Activated CD8-positive, alpha-beta T cell treated with anti-CD3 and anti-CD28 coated beads for 36 hours (primary cell): ENCODE measurements at regions not wholly inside any gene's neighbourhood (a gene's known extent, or its start where the extent isn't known, plus 50 kb on each side); places are given as distances from the start of the nearest gene placed in this dataset.

Source experiments
- ATAC-seq: fragments of 200-7000 bp; cut with Tn5 transposase; one replicate; pipeline ENCODE4 v1.10.0; 2021; ENCODE audit warnings: mild to moderate bottlenecking, moderate library complexity
- CTCF ChIA-PET: fragments of 350-600 bp; sonication (Branson Sonifier 250); formaldehyde crosslinking; loops from one replicate; lab custom pipeline; 2021; ENCODE audit warnings: antibody characterized with exemption; lab: Charles Lee
- POLR2A ChIA-PET: fragments of 350-600 bp; sonication (Branson Sonifier 250); formaldehyde crosslinking; loops from one replicate; lab custom pipeline; 2021; ENCODE audit warnings: antibody characterized with exemption; lab: Charles Lee
- DNase-seq: peaks from one replicate; pipeline ENCODE4 v3.0.0-alpha.2; 2020
- H3K27ac Mint-ChIP-seq: one replicate; pipeline ENCODE4 v1.8.0; 2021; ENCODE audit warnings: mild to moderate bottlenecking, mixed read lengths
- H3K27me3 Mint-ChIP-seq: one replicate; pipeline ENCODE4 v1.8.0; 2021; ENCODE audit warnings: mixed read lengths
- H3K36me3 Mint-ChIP-seq: one replicate; pipeline ENCODE4 v1.8.0; 2021; ENCODE audit warnings: low read depth, mixed read lengths
- H3K4me1 Mint-ChIP-seq: one replicate; pipeline ENCODE4 v1.8.0; 2021; ENCODE audit warnings: low read depth, mixed read lengths
- H3K4me3 Mint-ChIP-seq: one replicate; pipeline ENCODE4 v1.8.0; 2021; ENCODE audit warnings: mild to moderate bottlenecking, moderate library complexity, mixed read lengths
- H3K9me3 Mint-ChIP-seq: one replicate; pipeline ENCODE4 v1.8.0; 2021; ENCODE audit warnings: mixed read lengths
- intact Hi-C: fragments of 100-400 bp; cut with micrococcal nuclease; formaldehyde crosslinking; loops from one replicate; pipeline ENCODE4 v1.10.0; 2022
- TF ChIP-seq, protein P1 (sequence below): fragments of 200-600 bp; IDR thresholded peaks from one replicate; pipeline ENCODE4 v1.8.0; 2022; ENCODE audit warnings: antibody characterized with exemption, mild to moderate bottlenecking

DNA sequence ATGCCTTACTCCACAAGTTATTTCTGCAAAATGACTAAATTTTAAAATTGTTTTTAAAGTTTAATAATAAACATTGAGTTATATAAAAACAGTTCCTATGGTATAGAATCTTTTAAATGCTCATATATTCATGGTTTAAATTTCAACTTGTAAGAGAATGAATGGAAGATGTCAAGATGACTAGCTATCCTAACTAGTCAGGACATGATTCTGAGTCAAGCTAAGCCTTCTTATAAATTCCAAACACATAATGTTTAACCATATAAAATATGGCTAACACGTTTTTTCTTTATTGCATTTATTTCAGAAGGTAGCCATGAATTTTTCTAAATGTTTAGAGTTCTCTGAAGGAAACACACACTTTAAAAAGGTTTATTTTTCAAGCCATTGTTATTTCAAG lies 320.4 kb downstream of the CBLN2 start:
- peaks cover 10% of the 10 kb centered on the region for H3K9me3 Mint-ChIP-seq
- H3K4me3 Mint-ChIP-seq, result no peak overlapping the region
- H3K4me1 Mint-ChIP-seq, result no peaks in the 10 kb centered on the region
- no peak for DNase-seq
- H3K27ac Mint-ChIP-seq, result no peak overlapping the region
- no peak for ATAC-seq
- H3K36me3 Mint-ChIP-seq, result no peaks in the 10 kb centered on the region
- ChIA-PET POLR2A (interaction anchor here (0.7 kb wide), 1 partner anchor 548 kb away, joined by 3 read pairs; no protein-coding TSS in a partner anchor), CTCF (no interaction called here)
- no peaks in the 10 kb centered on the region for H3K27me3 Mint-ChIP-seq
- intact Hi-C loops, result no loop called here
- TF ChIP-seq, protein P1, sequence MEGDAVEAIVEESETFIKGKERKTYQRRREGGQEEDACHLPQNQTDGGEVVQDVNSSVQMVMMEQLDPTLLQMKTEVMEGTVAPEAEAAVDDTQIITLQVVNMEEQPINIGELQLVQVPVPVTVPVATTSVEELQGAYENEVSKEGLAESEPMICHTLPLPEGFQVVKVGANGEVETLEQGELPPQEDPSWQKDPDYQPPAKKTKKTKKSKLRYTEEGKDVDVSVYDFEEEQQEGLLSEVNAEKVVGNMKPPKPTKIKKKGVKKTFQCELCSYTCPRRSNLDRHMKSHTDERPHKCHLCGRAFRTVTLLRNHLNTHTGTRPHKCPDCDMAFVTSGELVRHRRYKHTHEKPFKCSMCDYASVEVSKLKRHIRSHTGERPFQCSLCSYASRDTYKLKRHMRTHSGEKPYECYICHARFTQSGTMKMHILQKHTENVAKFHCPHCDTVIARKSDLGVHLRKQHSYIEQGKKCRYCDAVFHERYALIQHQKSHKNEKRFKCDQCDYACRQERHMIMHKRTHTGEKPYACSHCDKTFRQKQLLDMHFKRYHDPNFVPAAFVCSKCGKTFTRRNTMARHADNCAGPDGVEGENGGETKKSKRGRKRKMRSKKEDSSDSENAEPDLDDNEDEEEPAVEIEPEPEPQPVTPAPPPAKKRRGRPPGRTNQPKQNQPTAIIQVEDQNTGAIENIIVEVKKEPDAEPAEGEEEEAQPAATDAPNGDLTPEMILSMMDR, result no peak

DNA sequence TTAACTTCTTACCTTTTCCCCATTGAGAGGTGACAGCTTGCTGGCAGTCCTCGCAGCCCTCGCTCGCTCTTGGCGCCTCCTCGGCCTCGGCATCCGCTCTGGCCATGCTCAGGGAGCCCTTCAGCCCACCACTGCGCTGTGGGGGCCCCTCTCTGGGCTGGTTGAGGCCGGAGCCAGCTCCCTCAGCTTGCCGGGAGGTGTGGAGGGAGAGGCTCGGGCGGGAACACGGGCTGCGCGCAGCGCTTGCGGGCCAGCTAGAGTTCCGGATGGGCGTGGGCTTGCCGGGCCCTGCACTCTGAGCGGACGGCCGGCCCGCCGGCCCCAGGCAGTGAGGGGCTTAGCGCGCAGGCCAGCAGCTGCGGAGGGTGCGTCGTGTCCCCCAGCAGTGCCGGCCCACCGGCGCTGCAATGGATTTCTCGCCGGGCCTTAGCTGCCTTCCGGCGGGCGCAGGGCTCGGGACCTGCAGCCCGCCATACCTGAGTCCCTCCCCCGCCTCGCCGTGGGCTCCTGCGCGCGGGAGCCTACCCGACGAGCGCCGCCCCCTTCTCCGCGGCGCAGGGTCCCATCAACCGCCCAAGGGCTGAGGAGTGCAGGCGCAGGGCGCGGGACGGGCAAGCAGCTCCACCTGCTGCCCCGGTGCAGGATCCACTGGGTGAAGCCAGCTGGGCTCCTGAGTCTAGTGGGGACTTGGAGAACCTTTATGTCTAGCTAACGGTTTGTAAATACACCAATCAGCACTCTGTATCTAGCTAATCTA lies 335.0 kb downstream of the CBLN2 start:
- TF ChIP-seq, protein P1, result no peak
- Mint-ChIP-seq H3K4me3 (no peak overlapping the region), H3K9me3 (peaks cover 1% of the 10 kb centered on the region), H3K4me1 (no peaks in the 10 kb centered on the region), H3K36me3 (no peaks in the 10 kb centered on the region), H3K27ac (no peak overlapping the region), H3K27me3 (no peaks in the 10 kb centered on the region)
- CTCF ChIA-PET, result no interaction called here
- no peak for DNase-seq
- POLR2A ChIA-PET, result no interaction called here
- ATAC-seq, result no peak
- intact Hi-C loops, result no loop called here

DNA sequence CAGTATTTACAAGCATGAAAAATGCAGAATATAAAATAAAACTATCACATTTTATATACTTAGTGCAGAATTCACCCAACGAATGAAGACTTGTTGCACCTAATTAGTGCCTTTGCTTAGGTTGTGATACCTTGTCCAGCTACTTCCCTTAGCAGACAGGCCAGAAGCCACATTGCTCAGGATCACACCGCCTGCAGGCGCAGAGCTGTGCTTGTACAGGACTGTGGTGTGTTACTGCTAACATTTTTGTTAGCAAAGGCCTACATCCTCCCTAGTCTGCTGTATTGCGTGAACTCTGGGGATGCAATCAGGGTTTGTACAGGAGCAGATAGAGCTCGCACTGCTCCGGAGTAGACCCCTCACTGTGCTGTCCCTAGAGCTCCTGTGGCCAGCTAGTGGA lies 336.9 kb downstream of the CBLN2 start:
- H3K4me1 Mint-ChIP-seq, result no peaks in the 10 kb centered on the region
- ATAC-seq, result no peak
- TF ChIP-seq, protein P1, result no peak
- ChIA-PET CTCF (no interaction called here), POLR2A (no interaction called here)
- H3K9me3 Mint-ChIP-seq, result peaks cover 1% of the 10 kb centered on the region
- no peak overlapping the region for H3K27ac Mint-ChIP-seq
- no peaks in the 10 kb centered on the region for H3K36me3 Mint-ChIP-seq
- intact Hi-C loops, result no loop called here
- no peak for DNase-seq
- H3K4me3 Mint-ChIP-seq, result no peak overlapping the region
- H3K27me3 Mint-ChIP-seq, result no peaks in the 10 kb centered on the region

DNA sequence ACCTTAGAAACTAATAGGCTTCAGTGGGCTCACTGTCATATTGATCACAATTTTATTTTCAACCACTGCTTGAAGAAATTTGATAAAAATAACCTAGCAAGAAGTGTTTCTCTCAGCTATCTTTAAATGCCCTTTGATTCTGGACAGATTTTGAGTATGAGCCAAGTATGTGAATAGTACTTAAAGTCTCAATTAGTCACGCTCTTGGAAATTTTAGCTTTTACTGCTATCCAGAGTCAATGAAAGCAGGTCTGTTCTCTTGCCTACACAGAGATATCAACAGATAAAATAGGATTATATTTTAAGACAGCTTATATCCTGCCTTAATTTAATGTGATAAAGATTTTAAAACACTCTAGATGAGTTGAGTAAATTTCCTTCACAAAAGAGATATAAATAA lies 337.3 kb downstream of the CBLN2 start:
- TF ChIP-seq, protein P1, result no peak
- no peaks in the 10 kb centered on the region for H3K4me1 Mint-ChIP-seq
- intact Hi-C loops, result no loop called here
- ChIA-PET CTCF (no interaction called here), POLR2A (no interaction called here)
- H3K9me3 Mint-ChIP-seq, result peaks cover 1% of the 10 kb centered on the region
- H3K36me3 Mint-ChIP-seq, result no peaks in the 10 kb centered on the region
- H3K27me3 Mint-ChIP-seq, result no peaks in the 10 kb centered on the region
- ATAC-seq (no peak), DNase-seq (no peak)
- H3K27ac Mint-ChIP-seq, result no peak overlapping the region
- no peak overlapping the region for H3K4me3 Mint-ChIP-seq

DNA sequence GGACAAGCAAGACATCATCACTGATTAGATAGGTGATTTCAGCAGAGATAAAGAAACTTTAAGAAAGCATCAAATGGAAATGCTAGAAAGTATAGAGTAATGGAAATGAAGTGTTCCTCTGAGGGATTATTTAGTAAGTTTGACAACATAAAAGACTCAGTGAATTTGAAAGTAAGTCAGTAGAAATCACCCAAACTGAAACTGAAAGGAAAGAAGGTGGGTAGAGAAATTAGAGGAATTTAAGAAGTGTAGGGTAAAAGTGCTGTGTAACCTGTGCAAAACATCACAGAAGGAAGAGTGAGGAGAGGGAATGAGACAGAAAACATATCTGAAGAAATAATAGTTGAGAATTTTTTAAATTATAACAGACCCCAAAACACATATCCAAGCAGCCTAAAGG lies 343.1 kb downstream of the CBLN2 start:
- Mint-ChIP-seq H3K36me3 (no peaks in the 10 kb centered on the region), H3K4me1 (no peaks in the 10 kb centered on the region), H3K27ac (no peak overlapping the region), H3K9me3 (peaks cover 2% of the 10 kb centered on the region), H3K4me3 (no peak overlapping the region), H3K27me3 (no peaks in the 10 kb centered on the region)
- intact Hi-C loops, result no loop called here
- DNase-seq (no peak), ATAC-seq (no peak)
- TF ChIP-seq, protein P1, result no peak
- POLR2A ChIA-PET, result no interaction called here
- CTCF ChIA-PET, result no interaction called here
